Tibial nerve (tissue), 4 donors: ENCODE measurements at regions not wholly inside any gene's neighbourhood (a gene's known extent, or its start where the extent isn't known, plus 50 kb on each side); places are given as distances from the start of the nearest gene placed in this dataset.

Experiments
- CTCF ChIP-seq, 5 experiments: fragments of 200-600 bp in 3 of 5; fragments of 450-650 bp in 2 of 5; sonication (generic) in 3 of 5; IDR thresholded peaks; one replicate each; pipeline ENCODE4 v1.5.1; 2016 to 2019; ENCODE audit warnings: antibody characterized with exemption in 5 of 5, mild to moderate bottlenecking in 3 of 5, moderate library complexity in 2 of 5
- EP300 ChIP-seq, 2 donors: sonication (generic); formaldehyde crosslinking; IDR thresholded peaks; one replicate each; pipeline ENCODE4 v1.6.1; 2017; ENCODE audit warnings: antibody characterized with exemption in 2 of 2, mild to moderate bottlenecking in 1 of 2

DNA sequence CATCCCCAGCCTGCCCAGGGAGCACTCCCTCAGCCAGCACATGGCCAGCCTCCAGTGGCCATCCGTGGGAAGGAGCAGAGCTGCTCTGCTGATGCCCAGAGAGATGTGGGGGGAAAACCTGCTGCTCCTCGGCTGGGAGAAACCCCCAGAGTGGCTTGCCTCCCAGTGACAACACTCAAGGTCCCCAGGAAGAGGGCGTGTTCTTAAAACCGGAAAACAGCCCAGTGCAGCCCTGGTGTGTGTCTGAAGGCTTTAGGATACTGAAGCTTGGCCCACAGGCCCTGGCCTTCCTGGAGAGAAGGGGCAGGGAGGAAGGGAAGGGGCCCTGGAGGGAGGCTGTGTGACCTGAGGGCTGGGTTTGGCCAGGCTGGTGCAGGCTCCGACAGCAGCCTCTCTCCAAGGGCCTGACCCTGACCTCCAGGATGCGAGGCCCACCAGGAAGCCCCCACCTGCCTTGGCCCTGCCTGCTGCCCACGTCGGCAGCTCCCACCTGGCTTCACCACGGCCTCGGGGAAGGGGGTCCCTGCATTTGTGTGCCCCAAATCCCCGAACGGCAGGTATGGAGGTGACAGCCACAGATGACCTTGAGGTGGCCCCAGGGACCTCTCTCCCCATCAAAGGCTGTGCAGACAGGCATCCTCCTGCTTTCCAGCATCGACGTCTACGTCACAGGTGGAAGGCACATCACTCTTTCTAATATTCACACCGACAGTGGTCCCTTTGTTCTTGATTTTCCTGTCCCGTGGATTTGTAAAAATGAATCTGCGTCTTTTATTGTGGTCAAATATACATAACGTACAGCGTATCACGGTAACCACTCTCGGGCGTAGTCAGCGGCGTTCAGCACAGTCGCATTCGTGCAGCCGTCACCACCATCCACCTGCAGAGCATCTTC, 190.0 kb upstream of the C14orf180 start:
- TF ChIP-seq EP300 (IDR thresholded peaks at IDR 0.05), result no peak
- no peak for TF ChIP-seq CTCF (IDR thresholded peaks at IDR 0.05)
